DND-41 (cell line): ENCODE measurements at regions not wholly inside any gene's neighbourhood (a gene's known extent, or its start where the extent isn't known, plus 50 kb on each side); places are given as distances from the start of the nearest gene placed in this dataset.

ENCODE experiments used
- ATAC-seq: fragments of 200-7000 bp; cut with Tn5 transposase; 3 replicates; pipeline ENCODE4 v1.9.1; 2021; ENCODE audit warnings: low read depth; ENCODE audit not compliant: insufficient read depth
- DNase-seq: peaks from one replicate; pipeline ENCODE4 v3.0.0-alpha.2; 2020
- H2AFZ ChIP-seq: 2 replicates; pipeline ENCODE4 v1.6.0; 2012; ENCODE audit warnings: low read depth, low read length
- H3K27ac ChIP-seq: 2 replicates; pipeline ENCODE4 v1.5.1; 2012; ENCODE audit warnings: low read length, inconsistent platforms
- H3K27me3 ChIP-seq: fragments of 200-600 bp; sonication (generic); 2 replicates; pipeline ENCODE4 v1.6.0; 2012; ENCODE audit warnings: low read length, mild to moderate bottlenecking, inconsistent platforms; ENCODE audit not compliant: insufficient read depth, poor library complexity
- H3K36me3 ChIP-seq: 2 replicates; pipeline ENCODE4 v1.5.1; 2012; ENCODE audit warnings: low read length, inconsistent platforms; ENCODE audit not compliant: insufficient read depth
- H3K4me1 ChIP-seq: 2 replicates; pipeline ENCODE4 v1.5.1; 2012; ENCODE audit warnings: mild to moderate bottlenecking, low read length; ENCODE audit not compliant: insufficient read depth
- H3K4me2 ChIP-seq: 2 replicates; pipeline ENCODE4 v1.6.0; 2012; ENCODE audit warnings: mild to moderate bottlenecking, moderate library complexity, low read length, inconsistent platforms; ENCODE audit not compliant: insufficient read depth
- H3K4me3 ChIP-seq, 2 experiments: fragments of 200-600 bp in 1 of 2; shearing (Covaris generic) in 1 of 2; 2 replicates each; pipeline ENCODE4 v1.5.1; 2012 to 2016; ENCODE audit warnings: inconsistent platforms in 2 of 2, low read length in 2 of 2, mild to moderate bottlenecking in 2 of 2, low read depth in 1 of 2, moderate library complexity in 1 of 2
- H3K79me2 ChIP-seq: 2 replicates; pipeline ENCODE4 v1.6.0; 2012; ENCODE audit warnings: low read length, inconsistent platforms; ENCODE audit not compliant: insufficient read depth
- H3K9ac ChIP-seq: 2 replicates; pipeline ENCODE4 v1.6.0; 2012; ENCODE audit warnings: low read depth, mild to moderate bottlenecking, inconsistent platforms, low read length, moderate library complexity
- H3K9me3 ChIP-seq: 2 replicates; pipeline ENCODE4 v1.5.1; 2012; ENCODE audit warnings: low read length, moderate library complexity, mild to moderate bottlenecking, inconsistent platforms; ENCODE audit not compliant: insufficient read depth, severe bottlenecking
- H4K20me1 ChIP-seq: 2 replicates; pipeline ENCODE4 v1.6.0; 2012; ENCODE audit warnings: low read length; ENCODE audit not compliant: insufficient read depth
- CTCF ChIP-seq: IDR thresholded peaks from 2 replicates; pipeline ENCODE4 v1.5.1; 2012; ENCODE audit warnings: borderline replicate concordance, low read length, moderate library complexity, mild to moderate bottlenecking; ENCODE audit not compliant: poor library complexity, severe bottlenecking; ENCODE audit errors: extremely low read depth
- EZH2 ChIP-seq: IDR thresholded peaks from 3 replicates; pipeline ENCODE4 v1.6.1; 2012; ENCODE audit warnings: borderline replicate concordance, low read depth, mild to moderate bottlenecking, moderate library complexity, low read length, inconsistent platforms; ENCODE audit not compliant: severe bottlenecking

GRCh38 chr5:114928644-114929462 is 240.9 kb downstream of the TRIM36 start:
- Histone ChIP-seq H2AFZ (no peak overlapping the region), H3K36me3 (no peaks in the 10 kb centered on the region), H3K4me2 (no peak overlapping the region), H3K79me2 (no peaks in the 10 kb centered on the region), H3K27ac (no peak overlapping the region), H3K27me3 (no peaks in the 10 kb centered on the region), H3K9me3 (no peaks in the 10 kb centered on the region), H3K4me1 (no peaks in the 10 kb centered on the region), H3K4me3 (no peak overlapping the region), H3K9ac (no peak overlapping the region), H4K20me1 (no peaks in the 10 kb centered on the region)
- DNase-seq (no peak), ATAC-seq (no peak)
- TF ChIP-seq EZH2 (no peak), CTCF (no peak)

GRCh38 chr5:114924769-114925168 is 244.9 kb downstream of the TRIM36 start:
- no peaks in the 10 kb centered on the region for H3K27me3 ChIP-seq
- DNase-seq (no peak), ATAC-seq (no peak)
- H2AFZ ChIP-seq: no peak overlapping the region
- no peaks in the 10 kb centered on the region for H3K4me1 ChIP-seq
- no peak overlapping the region for H3K4me2 ChIP-seq
- H3K27ac ChIP-seq: no peak overlapping the region
- no peak overlapping the region for H3K4me3 ChIP-seq
- H3K79me2 ChIP-seq: no peaks in the 10 kb centered on the region
- H3K9ac ChIP-seq: no peak overlapping the region
- H3K36me3 ChIP-seq: no peaks in the 10 kb centered on the region
- no peak for TF ChIP-seq CTCF
- no peak for TF ChIP-seq EZH2
- no peaks in the 10 kb centered on the region for H3K9me3 ChIP-seq
- no peaks in the 10 kb centered on the region for H4K20me1 ChIP-seq

GRCh38 chr5:114912189-114912920 is 257.4 kb downstream of the TRIM36 start:
- TF ChIP-seq CTCF (no peak), EZH2 (no peak)
- ATAC-seq (no peak), DNase-seq (no peak)
- H3K9ac ChIP-seq: no peak overlapping the region
- H3K79me2 ChIP-seq: no peaks in the 10 kb centered on the region
- peaks cover 4% of the 10 kb centered on the region for H3K9me3 ChIP-seq
- H4K20me1 ChIP-seq: no peaks in the 10 kb centered on the region
- no peak overlapping the region for H3K27ac ChIP-seq
- no peaks in the 10 kb centered on the region for H3K27me3 ChIP-seq
- no peak overlapping the region for H2AFZ ChIP-seq
- H3K4me1 ChIP-seq: no peaks in the 10 kb centered on the region
- H3K4me2 ChIP-seq: no peak overlapping the region
- H3K36me3 ChIP-seq: no peaks in the 10 kb centered on the region
- no peak overlapping the region for H3K4me3 ChIP-seq
